H1 (cell line): ENCODE measurements at regions not wholly inside any gene's neighbourhood (a gene's known extent, or its start where the extent isn't known, plus 50 kb on each side); places are given as distances from the start of the nearest gene placed in this dataset.

Experiments
- CTCF ChIA-PET: fragments of 300-600 bp; sonication (Branson Sonifier 250); formaldehyde crosslinking; loops from one replicate; lab custom pipeline; 2021; ENCODE audit not compliant: partially characterized antibody; lab: Charles Lee
- POLR2A ChIA-PET: fragments of 300-600 bp; sonication (Branson Sonifier 250); formaldehyde crosslinking; loops from one replicate; lab custom pipeline; 2021; ENCODE audit warnings: inconsistent platforms; ENCODE audit not compliant: partially characterized antibody; lab: Charles Lee
- DNase-seq, 2 experiments: peaks; one replicate each; pipeline versions ENCODE4 v3.0.0 to v3.0.0-alpha.2; 2010 to 2022; ENCODE audit warnings: low spot score in 2 of 2, low read depth in 1 of 2, mixed read lengths in 1 of 2
- FAIRE-seq: peaks from 2 replicates; lab custom pipeline; 2011; peaks lifted over from hg19 to GRCh38; lab: Jason Lieb, UNC
- H2AFZ ChIP-seq: 2 replicates; pipeline ENCODE4 v1.8.1; 2012; ENCODE audit warnings: low read length, inconsistent platforms
- H2AK5ac ChIP-seq: 2 replicates; pipeline ENCODE4 v1.6.1; 2013; ENCODE audit warnings: low read depth, low read length
- H2BK120ac ChIP-seq: replicated peaks from 2 replicates; pipeline ENCODE3; 2013; ENCODE audit warnings: low read depth, low read length, inconsistent platforms
- H2BK12ac ChIP-seq: 2 replicates; pipeline ENCODE4 v1.6.1; 2013; ENCODE audit warnings: low read depth, low read length
- H2BK15ac ChIP-seq: 2 replicates; pipeline ENCODE4 v1.6.1; 2013; ENCODE audit warnings: low read length
- H2BK20ac ChIP-seq: 2 replicates; pipeline ENCODE4 v1.6.1; 2013; ENCODE audit warnings: low read length
- H2BK5ac ChIP-seq: 2 replicates; pipeline ENCODE4 v1.6.1; 2013; ENCODE audit warnings: low read depth, low read length
- H3K14ac ChIP-seq: 2 replicates; pipeline ENCODE4 v1.6.1; 2013; ENCODE audit warnings: inconsistent platforms; ENCODE audit not compliant: insufficient read length
- H3K18ac ChIP-seq: 2 replicates; pipeline ENCODE4 v1.6.1; 2013; ENCODE audit warnings: low read length; ENCODE audit errors: extremely low read depth
- H3K23ac ChIP-seq: 2 replicates; pipeline ENCODE4 v1.6.1; 2013; ENCODE audit warnings: inconsistent platforms; ENCODE audit not compliant: insufficient read length
- H3K23me2 ChIP-seq: 2 replicates; pipeline ENCODE4 v1.6.1; 2013; ENCODE audit warnings: low read depth, low read length
- H3K27ac ChIP-seq: 2 replicates; pipeline ENCODE4 v1.6.1; 2011; ENCODE audit warnings: low read depth, low read length, inconsistent platforms
- H3K27me3 ChIP-seq, 4 experiments: replicated peaks in 1 of 4; 1 replicate in 1 of 4; 2 replicates in 3 of 4; pipeline versions ENCODE4 v1.6.1 to v1.8.1; 2011 to 2013; ENCODE audit warnings: low read length in 3 of 4, mild to moderate bottlenecking in 3 of 4, inconsistent platforms in 2 of 4, mixed read lengths in 2 of 4, moderate library complexity in 1 of 4; ENCODE audit not compliant: control insufficient read depth in 3 of 4, insufficient read depth in 3 of 4; ENCODE audit errors: extremely low read depth in 1 of 4
- H3K36me3 ChIP-seq, 4 experiments: 2 replicates each; pipeline versions ENCODE4 v1.6.1 to v1.8.1; 2011 to 2013; ENCODE audit warnings: mild to moderate bottlenecking in 4 of 4, low read length in 3 of 4, moderate library complexity in 2 of 4, control low read depth in 1 of 4, inconsistent platforms in 1 of 4; ENCODE audit not compliant: insufficient read depth in 4 of 4, control insufficient read depth in 2 of 4
- H3K4ac ChIP-seq: replicated peaks from 2 replicates; pipeline ENCODE3; 2013; ENCODE audit warnings: low read length, low read depth, mixed read lengths, inconsistent platforms; ENCODE audit not compliant: insufficient read length
- H3K4me1 ChIP-seq, 4 experiments: replicated peaks in 1 of 4; 1 replicate in 1 of 4; 2 replicates in 3 of 4; pipeline versions ENCODE4 v1.6.1 to v1.8.1; 2011 to 2013; ENCODE audit warnings: low read length in 3 of 4, inconsistent platforms in 2 of 4, mixed read lengths in 1 of 4; ENCODE audit not compliant: insufficient read depth in 4 of 4, control insufficient read depth in 3 of 4
- H3K4me2 ChIP-seq, 2 experiments: 2 replicates each; pipeline versions ENCODE4 v1.6.1 to v1.8.1; 2011 to 2013; ENCODE audit warnings: low read depth in 2 of 2, low read length in 2 of 2, control low read depth in 1 of 2, inconsistent platforms in 1 of 2, mild to moderate bottlenecking in 1 of 2; ENCODE audit not compliant: insufficient read depth in 1 of 2
- H3K4me3 ChIP-seq, 4 experiments: fragments of 200-600, 300-600 bp in 1 of 4; sonication (generic), shearing (Covaris generic), sonication (Bioruptor Twin) in 1 of 4; 2 replicates each; pipeline versions ENCODE4 v1.5.1 to v1.8.1; 2011 to 2016; ENCODE audit warnings: low read length in 4 of 4, low read depth in 3 of 4, control low read depth in 2 of 4, inconsistent platforms in 2 of 4, mild to moderate bottlenecking in 2 of 4, mixed read lengths in 1 of 4, moderate library complexity in 1 of 4; ENCODE audit not compliant: insufficient read depth in 2 of 4; ENCODE audit errors: extremely low read depth in 1 of 4
- H3K56ac ChIP-seq: replicated peaks from 2 replicates; pipeline ENCODE3; 2013; ENCODE audit warnings: low read depth, mild to moderate bottlenecking, mixed read lengths, low read length, inconsistent platforms; ENCODE audit not compliant: insufficient read length
- H3K79me1 ChIP-seq: 2 replicates; pipeline ENCODE4 v1.6.1; 2013; ENCODE audit warnings: low read depth, low read length, control low read depth
- H3K79me2 ChIP-seq, 2 experiments: 2 replicates each; pipeline versions ENCODE4 v1.6.1 to v1.8.1; 2012 to 2013; ENCODE audit warnings: low read length in 2 of 2, mild to moderate bottlenecking in 2 of 2, inconsistent platforms in 1 of 2; ENCODE audit not compliant: insufficient read depth in 2 of 2, control insufficient read depth in 1 of 2
- H3K9ac ChIP-seq, 4 experiments: replicated peaks in 1 of 4; 1 replicate in 1 of 4; 2 replicates in 3 of 4; pipeline versions ENCODE4 v1.6.1 to v1.8.1; 2011 to 2013; ENCODE audit warnings: low read depth in 3 of 4, low read length in 3 of 4, control low read depth in 2 of 4, mild to moderate bottlenecking in 2 of 4, moderate library complexity in 2 of 4, inconsistent platforms in 1 of 4; ENCODE audit errors: extremely low read depth in 1 of 4
- H3K9me3 ChIP-seq, 2 experiments: 2 replicates each; pipeline versions ENCODE4 v1.6.1 to v1.8.1; 2012 to 2013; ENCODE audit warnings: mild to moderate bottlenecking in 2 of 2, moderate library complexity in 2 of 2, control low read depth in 1 of 2, inconsistent platforms in 1 of 2, low read depth in 1 of 2, low read length in 1 of 2, mixed read lengths in 1 of 2; ENCODE audit not compliant: insufficient read depth in 2 of 2
- H4K20me1 ChIP-seq, 2 experiments: replicated peaks in 1 of 2; 2 replicates each; pipeline versions ENCODE3 to v1.8.1; 2011 to 2013; ENCODE audit warnings: inconsistent platforms in 2 of 2, low read length in 2 of 2, mild to moderate bottlenecking in 1 of 2; ENCODE audit not compliant: insufficient read depth in 2 of 2, control insufficient read depth in 1 of 2
- H4K5ac ChIP-seq: 2 replicates; pipeline ENCODE4 v1.6.1; 2013; ENCODE audit warnings: low read length, low read depth, mixed read lengths, inconsistent platforms; ENCODE audit not compliant: insufficient read length
- H4K8ac ChIP-seq: 2 replicates; pipeline ENCODE4 v1.8.0; 2013; ENCODE audit warnings: mild to moderate bottlenecking, moderate library complexity, low read length, inconsistent platforms; ENCODE audit not compliant: insufficient read depth; ENCODE audit errors: extremely low read depth
- H4K91ac ChIP-seq: replicated peaks from 2 replicates; pipeline ENCODE3; 2013; ENCODE audit warnings: low read length, mixed read lengths, inconsistent platforms; ENCODE audit not compliant: insufficient read length
- BRCA1 ChIP-seq: IDR thresholded peaks from 2 replicates; pipeline ENCODE4 v1.6.1; 2012; ENCODE audit warnings: low read depth, low read length, improper control_type of control experiment
- CHD1 ChIP-seq: IDR thresholded peaks from 2 replicates; pipeline ENCODE4 v1.6.1; 2012; ENCODE audit warnings: low read depth, low read length, improper control_type of control experiment
- EGR1 ChIP-seq: IDR thresholded peaks from 2 replicates; pipeline ENCODE4 v1.6.1; 2011; ENCODE audit warnings: low read depth, low read length, borderline replicate concordance
- GABPA ChIP-seq: IDR thresholded peaks from 2 replicates; pipeline ENCODE4 v1.6.1; 2011; ENCODE audit warnings: mild to moderate bottlenecking, low read length, moderate library complexity, borderline replicate concordance; ENCODE audit not compliant: insufficient read depth
- HDAC2 ChIP-seq, 2 experiments: fragments of 300-600 bp in 1 of 2; sonication (generic) in 1 of 2; IDR thresholded peaks; 2 replicates each; pipeline ENCODE4 v1.6.1; 2011 to 2012; ENCODE audit warnings: low read depth in 2 of 2, low read length in 2 of 2, mild to moderate bottlenecking in 2 of 2, moderate library complexity in 2 of 2, borderline replicate concordance in 1 of 2, inconsistent platforms in 1 of 2
- KDM1A ChIP-seq: fragments of 200-600, 300-600 bp; sonication (generic); IDR thresholded peaks from 2 replicates; pipeline ENCODE4 v1.7.1; 2016; ENCODE audit warnings: mild to moderate bottlenecking, low read length, borderline replicate concordance
- KDM4A ChIP-seq: IDR thresholded peaks from one replicate; pipeline ENCODE4 v1.7.1; 2012; ENCODE audit warnings: low read depth, mild to moderate bottlenecking, moderate library complexity, low read length, inconsistent platforms; ENCODE audit not compliant: severe bottlenecking
- NANOG ChIP-seq: IDR thresholded peaks from 2 replicates; pipeline ENCODE4 v1.6.1; 2011; ENCODE audit warnings: low read length, low read depth, mild to moderate bottlenecking, inconsistent platforms; ENCODE audit not compliant: insufficient read depth, poor library complexity, severe bottlenecking
- RFX5 ChIP-seq: IDR thresholded peaks from 2 replicates; pipeline ENCODE4 v1.6.1; 2011; ENCODE audit warnings: low read depth, low read length, improper control_type of control experiment, borderline replicate concordance
- RXRA ChIP-seq: IDR thresholded peaks from 2 replicates; pipeline ENCODE4 v1.6.1; 2011; ENCODE audit warnings: low read depth, mild to moderate bottlenecking, low read length, moderate library complexity; ENCODE audit not compliant: insufficient read depth
- SAP30 ChIP-seq: fragments of 300-600 bp; sonication (generic); IDR thresholded peaks from 2 replicates; pipeline ENCODE4 v1.7.1; 2012; ENCODE audit warnings: low read length, moderate library complexity, mild to moderate bottlenecking, inconsistent platforms; ENCODE audit not compliant: insufficient read depth, insufficient replicate concordance
- SIRT6 ChIP-seq: IDR thresholded peaks from one replicate; pipeline ENCODE4 v1.7.1; 2012; ENCODE audit warnings: low read length, inconsistent platforms
- SIX5 ChIP-seq: IDR thresholded peaks from 2 replicates; pipeline ENCODE4 v1.6.1; 2011; ENCODE audit warnings: mild to moderate bottlenecking, low read depth, low read length
- SP1 ChIP-seq: IDR thresholded peaks from 2 replicates; pipeline ENCODE4 v1.6.1; 2011; ENCODE audit warnings: low read depth, low read length
- YY1 ChIP-seq: IDR thresholded peaks from 2 replicates; pipeline ENCODE4 v1.6.1; 2011; ENCODE audit warnings: low read depth, mild to moderate bottlenecking, low read length
- WGBS, 2 experiments: shearing (Covaris generic) in 1 of 2; methylation state at CpG; one replicate each; pipeline versions ENCODE4 v1.1.6 to v1.1.7; 2013 to 2015; ENCODE audit warnings: low lambda C conversion rate in 2 of 2, mixed read lengths in 2 of 2, inconsistent platforms in 1 of 2, low coverage in 1 of 2, missing lambda C conversion rate in 1 of 2; ENCODE audit not compliant: insufficient replicate concordance in 2 of 2, insufficient coverage in 1 of 2, insufficient read length in 1 of 2; ENCODE audit errors: extremely low coverage in 1 of 2, missing lambda C conversion rate in 1 of 2; 5-methylcytosine and 5-hydroxymethylcytosine counted together

- Histone ChIP-seq H3K4me2 (no peak overlapping the region), H3K4me1 (no peaks in the 10 kb centered on the region; a peak in 1 of 7 replicates), H3K79me2 (no peaks in the 10 kb centered on the region), H3K23ac (no peak overlapping the region), H2BK12ac (0 out of 2 replicates have a peak overlapping the region, but pooled peaks have one; percentile 22), H2BK5ac (no peak overlapping the region), H3K18ac (no peak overlapping the region; the same call in 1 of the 2 replicates), H2BK20ac (0 out of 2 replicates have a peak overlapping the region, but pooled peaks have one; percentile 21), H3K4ac (no peak overlapping the region), H3K23me2 (no peaks in the 10 kb centered on the region), H3K14ac (no peak overlapping the region), H3K56ac (no peak overlapping the region), H3K79me1 (0 out of 2 replicates have a peak, but pooled peaks cover 2% of the 10 kb centered on the region), H3K4me3 (no peak overlapping the region), H3K9me3 (no peaks in the 10 kb centered on the region), H2BK120ac (no peak overlapping the region), H2AK5ac (no peak overlapping the region), H3K27me3 (no peaks in the 10 kb centered on the region; a peak in 1 of 7 replicates), H3K27ac (no peak overlapping the region), H2BK15ac (peak overlapping the region; percentile 25; the same call in 1 of the 2 replicates), H3K36me3 (no peaks in the 10 kb centered on the region), H2AFZ (no peak overlapping the region), H4K5ac (no peak overlapping the region), H4K91ac (peak overlapping the region; percentile 71), H3K9ac (no peak overlapping the region), H4K8ac (no peak overlapping the region), H4K20me1 (peaks cover 0 to 6% of the 10 kb centered on the region in 2 experiments)
- ChIA-PET CTCF (interaction anchor here (0.6 kb wide), 1 partner anchor 27 kb away, joined by 3 read pairs; no protein-coding TSS in a partner anchor), POLR2A (no interaction called here)
- DNase-seq (no peak), FAIRE-seq (no peak)
- WGBS, 2 experiments = 96% methylated on average over 8 of the region's 8 CpGs; no CpG with 5 or more reads in 1 of the 2 experiments
- TF ChIP-seq YY1 (no peak), GABPA (no peak), RFX5 (no peak), KDM4A (no peak), SAP30 (no peak), RXRA (no peak), NANOG (no peak), SIX5 (no peak), SP1 (no peak), CHD1 (no peak), KDM1A (no peak), SIRT6 (no peak), BRCA1 (no peak), EGR1 (no peak), HDAC2 (IDR thresholded peaks at IDR 0.05; ENCODE audit: borderline replicate concordance in 1 of 2, low read depth in 2 of 2, low read length in 2 of 2) (no peak)
These were observed 426.6 kb downstream of the OCA2 start for GRCh38 chr15:27672537-27672936.
